ENCODE measurements at regions not wholly inside any gene's neighbourhood (a gene's known extent, or its start where the extent isn't known, plus 50 kb on each side); places are given as distances from the start of the nearest gene placed in this dataset.

DNA sequence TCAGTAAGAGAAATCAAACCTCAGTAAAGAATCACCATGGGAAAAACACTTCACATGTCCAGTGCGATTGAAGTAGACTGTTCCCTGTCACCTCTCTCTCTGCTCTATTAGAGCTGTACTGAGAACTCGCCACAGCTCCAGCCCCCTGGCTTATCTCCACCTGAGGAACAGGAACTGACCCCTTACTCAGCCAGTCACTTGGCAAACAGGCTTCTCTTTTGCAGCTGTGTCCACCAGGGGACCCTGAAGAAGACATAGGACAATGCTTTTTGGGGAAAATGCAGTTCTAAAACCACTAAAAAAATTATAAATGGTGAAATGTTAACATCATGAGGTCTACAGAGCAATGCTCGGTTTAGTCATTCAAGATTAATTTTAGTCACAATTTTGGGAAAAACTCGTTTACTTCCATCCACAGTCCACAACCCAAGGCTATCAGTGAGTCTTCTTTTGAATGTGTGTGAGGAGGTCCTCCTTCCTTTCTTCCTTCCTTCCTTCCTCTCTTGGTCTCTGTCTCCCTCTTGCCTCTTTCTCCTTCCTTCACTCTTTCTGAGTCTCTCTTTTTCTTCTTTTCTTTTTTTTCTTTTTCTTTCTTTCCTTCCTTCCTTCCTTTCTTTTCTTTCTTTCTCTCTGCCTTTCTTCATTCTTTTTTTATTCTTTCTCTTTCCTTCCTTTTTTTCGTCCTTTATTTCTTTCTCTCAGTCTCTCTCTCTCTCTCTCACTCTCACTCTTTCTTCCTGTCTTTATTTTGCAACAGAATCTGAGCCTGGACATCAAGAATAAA lies 1189.5 kb upstream of the TMEM132C start:
- TF ChIP-seq, protein P1, sequence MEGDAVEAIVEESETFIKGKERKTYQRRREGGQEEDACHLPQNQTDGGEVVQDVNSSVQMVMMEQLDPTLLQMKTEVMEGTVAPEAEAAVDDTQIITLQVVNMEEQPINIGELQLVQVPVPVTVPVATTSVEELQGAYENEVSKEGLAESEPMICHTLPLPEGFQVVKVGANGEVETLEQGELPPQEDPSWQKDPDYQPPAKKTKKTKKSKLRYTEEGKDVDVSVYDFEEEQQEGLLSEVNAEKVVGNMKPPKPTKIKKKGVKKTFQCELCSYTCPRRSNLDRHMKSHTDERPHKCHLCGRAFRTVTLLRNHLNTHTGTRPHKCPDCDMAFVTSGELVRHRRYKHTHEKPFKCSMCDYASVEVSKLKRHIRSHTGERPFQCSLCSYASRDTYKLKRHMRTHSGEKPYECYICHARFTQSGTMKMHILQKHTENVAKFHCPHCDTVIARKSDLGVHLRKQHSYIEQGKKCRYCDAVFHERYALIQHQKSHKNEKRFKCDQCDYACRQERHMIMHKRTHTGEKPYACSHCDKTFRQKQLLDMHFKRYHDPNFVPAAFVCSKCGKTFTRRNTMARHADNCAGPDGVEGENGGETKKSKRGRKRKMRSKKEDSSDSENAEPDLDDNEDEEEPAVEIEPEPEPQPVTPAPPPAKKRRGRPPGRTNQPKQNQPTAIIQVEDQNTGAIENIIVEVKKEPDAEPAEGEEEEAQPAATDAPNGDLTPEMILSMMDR (conservative IDR thresholded peaks at IDR 0.05; ENCODE audit: low read depth in 2 of 2), result no peak
- TF ChIP-seq POLR2AphosphoS5 (IDR thresholded peaks at IDR 0.05; ENCODE audit: low read depth) (no peak), CREB1 (CRISPR knock-in tag; IDR thresholded peaks at IDR 0.05; ENCODE audit: low read depth) (no peak), EZH2 (IDR thresholded peaks at IDR 0.05; ENCODE audit: low read depth, unreplicated experiment) (no peak)
